ACC112 (cell line): ENCODE measurements at regions not wholly inside any gene's neighbourhood (a gene's known extent, or its start where the extent isn't known, plus 50 kb on each side); places are given as distances from the start of the nearest gene placed in this dataset.

ENCODE experiments used
- H2AFZ ChIP-seq: fragments of 200-600 bp; sonication (generic); one replicate; pipeline ENCODE4 v1.6.0; 2017; ENCODE audit warnings: antibody characterized with exemption, low read length; ENCODE audit not compliant: unreplicated experiment
- H3K27ac ChIP-seq: fragments of 200-600 bp; sonication (generic); 2 replicates; pipeline ENCODE4 v1.5.1; 2014; ENCODE audit warnings: low read depth, mild to moderate bottlenecking, antibody characterized with exemption, low read length, moderate library complexity
- H3K27me3 ChIP-seq: fragments of 200-600 bp; sonication (generic); 2 replicates; pipeline ENCODE4 v1.6.1; 2014; ENCODE audit warnings: mild to moderate bottlenecking, antibody characterized with exemption, low read length, moderate library complexity, mixed read lengths; ENCODE audit not compliant: insufficient read depth
- H3K36me3 ChIP-seq: fragments of 200-600 bp; sonication (generic); 2 replicates; pipeline ENCODE4 v1.6.1; 2016; ENCODE audit warnings: mild to moderate bottlenecking, antibody characterized with exemption, low read length, moderate library complexity, mixed read lengths; ENCODE audit not compliant: insufficient read depth
- H3K4me1 ChIP-seq: fragments of 200-600 bp; sonication (generic); one replicate; pipeline ENCODE4 v1.6.1; 2016; ENCODE audit warnings: low read length, mixed read lengths; ENCODE audit not compliant: insufficient read depth, unreplicated experiment, control insufficient read depth
- H3K4me3 ChIP-seq: fragments of 200-600 bp; sonication (generic); 2 replicates; pipeline ENCODE4 v1.5.1; 2014; ENCODE audit warnings: mild to moderate bottlenecking, low read depth, low read length
- H3K79me2 ChIP-seq: fragments of 200-600 bp; sonication (generic); one replicate; pipeline ENCODE4 v1.6.0; 2016; ENCODE audit warnings: low read length; ENCODE audit not compliant: control insufficient read depth, unreplicated experiment, insufficient read depth

- no peaks in the 10 kb centered on the region for H3K79me2 ChIP-seq
- H3K4me1 ChIP-seq, result no peaks in the 10 kb centered on the region
- H3K4me3 ChIP-seq, result no peak overlapping the region
- H2AFZ ChIP-seq, result no peak overlapping the region
- H3K36me3 ChIP-seq, result no peaks in the 10 kb centered on the region
- no peak overlapping the region for H3K27ac ChIP-seq
- peaks cover 21% of the 10 kb centered on the region; the same call in 1 of the 2 replicates for H3K27me3 ChIP-seq
Observed at GRCh38 chr7:25964483-25964991, 187.5 kb upstream of the NFE2L3 start.

GRCh38 chr7:25965405-25966123 lies 186.4 kb upstream of the NFE2L3 start:
- peaks cover 20% of the 10 kb centered on the region; the same call in 1 of the 2 replicates for H3K27me3 ChIP-seq
- H3K4me1 ChIP-seq, result no peaks in the 10 kb centered on the region
- no peak overlapping the region for H3K27ac ChIP-seq
- H3K36me3 ChIP-seq, result no peaks in the 10 kb centered on the region
- no peaks in the 10 kb centered on the region for H3K79me2 ChIP-seq
- H2AFZ ChIP-seq, result no peak overlapping the region
- H3K4me3 ChIP-seq, result no peak overlapping the region

GRCh38 chr7:25966469-25966868 lies 185.5 kb upstream of the NFE2L3 start:
- Histone ChIP-seq H3K4me3 (no peak overlapping the region), H3K27ac (no peak overlapping the region), H3K79me2 (no peaks in the 10 kb centered on the region), H3K4me1 (no peaks in the 10 kb centered on the region), H3K27me3 (peaks cover 11% of the 10 kb centered on the region; the same call in 1 of the 2 replicates), H2AFZ (no peak overlapping the region), H3K36me3 (no peaks in the 10 kb centered on the region)

- H3K79me2 ChIP-seq, result no peaks in the 10 kb centered on the region
- H3K36me3 ChIP-seq, result no peaks in the 10 kb centered on the region
- H2AFZ ChIP-seq, result no peak overlapping the region
- no peaks in the 10 kb centered on the region for H3K4me1 ChIP-seq
- no peak overlapping the region for H3K4me3 ChIP-seq
- H3K27me3 ChIP-seq, result peaks cover 8% of the 10 kb centered on the region; the same call in 1 of the 2 replicates
- H3K27ac ChIP-seq, result no peak overlapping the region
Observed at GRCh38 chr7:25967278-25968204, 184.5 kb upstream of the NFE2L3 start.

GRCh38 chr7:25968205-25968993 lies 183.6 kb upstream of the NFE2L3 start:
- H3K4me3 ChIP-seq, result no peak overlapping the region
- peaks cover 8% of the 10 kb centered on the region; the same call in 1 of the 2 replicates for H3K27me3 ChIP-seq
- no peaks in the 10 kb centered on the region for H3K4me1 ChIP-seq
- H3K27ac ChIP-seq, result no peak overlapping the region
- no peaks in the 10 kb centered on the region for H3K36me3 ChIP-seq
- H3K79me2 ChIP-seq, result no peaks in the 10 kb centered on the region
- no peak overlapping the region for H2AFZ ChIP-seq

- H3K79me2 ChIP-seq, result no peaks in the 10 kb centered on the region
- no peaks in the 10 kb centered on the region for H3K27me3 ChIP-seq
- no peaks in the 10 kb centered on the region for H3K4me1 ChIP-seq
- no peaks in the 10 kb centered on the region for H3K36me3 ChIP-seq
- no peak overlapping the region for H2AFZ ChIP-seq
- H3K27ac ChIP-seq, result no peak overlapping the region
- H3K4me3 ChIP-seq, result no peak overlapping the region
Observed at GRCh38 chr7:25970356-25970755, 181.6 kb upstream of the NFE2L3 start.

- no peaks in the 10 kb centered on the region for H3K4me1 ChIP-seq
- H2AFZ ChIP-seq, result no peak overlapping the region
- H3K79me2 ChIP-seq, result no peaks in the 10 kb centered on the region
Observed at GRCh38 chr7:25970911-25971310, 181.1 kb upstream of the NFE2L3 start.

GRCh38 chr7:25976630-25977029 lies 175.4 kb upstream of the NFE2L3 start:
- no peak overlapping the region for H3K4me3 ChIP-seq
- no peaks in the 10 kb centered on the region for H3K79me2 ChIP-seq
- no peaks in the 10 kb centered on the region for H3K27me3 ChIP-seq
- H3K36me3 ChIP-seq, result no peaks in the 10 kb centered on the region
- no peaks in the 10 kb centered on the region for H3K4me1 ChIP-seq
- no peak overlapping the region for H3K27ac ChIP-seq
- H2AFZ ChIP-seq, result no peak overlapping the region

More at GRCh38 chr7:25970911-25971310, 181.1 kb upstream of the NFE2L3 start:
- no peaks in the 10 kb centered on the region for H3K27me3 ChIP-seq
- no peak overlapping the region for H3K4me3 ChIP-seq
- H3K36me3 ChIP-seq, result no peaks in the 10 kb centered on the region
- H3K27ac ChIP-seq, result no peak overlapping the region

- no peaks in the 10 kb centered on the region for H3K27me3 ChIP-seq
Observed at GRCh38 chr7:25978466-25978865, 173.5 kb upstream of the NFE2L3 start.

GRCh38 chr7:25979605-25980004 lies 172.4 kb upstream of the NFE2L3 start:
- H3K27ac ChIP-seq, result no peak overlapping the region

More at GRCh38 chr7:25978466-25978865, 173.5 kb upstream of the NFE2L3 start:
- no peak overlapping the region for H3K27ac ChIP-seq
- H3K79me2 ChIP-seq, result no peaks in the 10 kb centered on the region
- H3K36me3 ChIP-seq, result no peaks in the 10 kb centered on the region
- H3K4me3 ChIP-seq, result no peak overlapping the region
- H2AFZ ChIP-seq, result no peak overlapping the region
- no peaks in the 10 kb centered on the region for H3K4me1 ChIP-seq

More at GRCh38 chr7:25979605-25980004, 172.4 kb upstream of the NFE2L3 start:
- H3K79me2 ChIP-seq, result no peaks in the 10 kb centered on the region
- H3K36me3 ChIP-seq, result no peaks in the 10 kb centered on the region
- H3K27me3 ChIP-seq, result no peaks in the 10 kb centered on the region
- no peaks in the 10 kb centered on the region for H3K4me1 ChIP-seq
- no peak overlapping the region for H2AFZ ChIP-seq
- no peak overlapping the region for H3K4me3 ChIP-seq
